ENCODE measurements at regions not wholly inside any gene's neighbourhood (a gene's known extent, or its start where the extent isn't known, plus 50 kb on each side); places are given as distances from the start of the nearest gene placed in this dataset.
A peak's percentile ranks its signal among the peaks of the same experiment; 100 is the strongest.

- peak overlapping the region; percentile 40 for H3K4me3 ChIP-seq (ENCODE audit: low read length)
- peak; percentile 65 for DNase-seq (ENCODE audit: low read depth, low spot score)
These were observed 180.1 kb upstream of the MVB12B start for GRCh38 chr9:126146254-126147145.

- no peak for DNase-seq (ENCODE audit: low read depth, low spot score)
- no peak overlapping the region for H3K4me3 ChIP-seq (ENCODE audit: low read length)
These were observed 179.3 kb upstream of the MVB12B start for GRCh38 chr9:126147186-126147935.

- no peak for DNase-seq (ENCODE audit: low read depth, low spot score)
- no peak overlapping the region for H3K4me3 ChIP-seq (ENCODE audit: low read length)
These were observed 178.4 kb upstream of the MVB12B start for GRCh38 chr9:126147936-126148870.

GRCh38 chr9:126148994-126149393, 177.6 kb upstream of the MVB12B start:
- no peak overlapping the region for H3K4me3 ChIP-seq (ENCODE audit: low read length)
- DNase-seq (ENCODE audit: low read depth, low spot score) = no peak

GRCh38 chr9:126149661-126150060, 177.0 kb upstream of the MVB12B start:
- H3K4me3 ChIP-seq (ENCODE audit: low read length) = no peak overlapping the region
- no peak for DNase-seq (ENCODE audit: low read depth, low spot score)

GRCh38 chr9:126150411-126151030, 176.1 kb upstream of the MVB12B start:
- no peak overlapping the region for H3K4me3 ChIP-seq (ENCODE audit: low read length)
- DNase-seq (ENCODE audit: low read depth, low spot score) = no peak

GRCh38 chr9:126151031-126151685, 175.5 kb upstream of the MVB12B start:
- no peak for DNase-seq (ENCODE audit: low read depth, low spot score)
- H3K4me3 ChIP-seq (ENCODE audit: low read length) = no peak overlapping the region

- DNase-seq (ENCODE audit: low read depth, low spot score) = no peak
- H3K4me3 ChIP-seq (ENCODE audit: low read length) = no peak overlapping the region
These were observed 174.9 kb upstream of the MVB12B start for GRCh38 chr9:126151686-126152134.

GRCh38 chr9:126152622-126153362, 173.8 kb upstream of the MVB12B start:
- no peak for DNase-seq (ENCODE audit: low read depth, low spot score)
- no peak overlapping the region for H3K4me3 ChIP-seq (ENCODE audit: low read length)

- no peak for DNase-seq (ENCODE audit: low read depth, low spot score)
- H3K4me3 ChIP-seq (ENCODE audit: low read length) = no peak overlapping the region
These were observed 173.2 kb upstream of the MVB12B start for GRCh38 chr9:126153382-126153781.

- H3K4me3 ChIP-seq (ENCODE audit: low read length) = no peak overlapping the region
- no peak for DNase-seq (ENCODE audit: low read depth, low spot score)
These were observed 172.3 kb upstream of the MVB12B start for GRCh38 chr9:126154182-126154827.

GRCh38 chr9:126154869-126155268, 171.8 kb upstream of the MVB12B start:
- H3K4me3 ChIP-seq (ENCODE audit: low read length) = no peak overlapping the region
- DNase-seq (ENCODE audit: low read depth, low spot score) = no peak

GRCh38 chr9:126155756-126156664, 170.6 kb upstream of the MVB12B start:
- no peak for DNase-seq (ENCODE audit: low read depth, low spot score)

GRCh38 chr9:126156898-126157297, 169.7 kb upstream of the MVB12B start:
- DNase-seq (ENCODE audit: low read depth, low spot score) = no peak
- H3K4me3 ChIP-seq (ENCODE audit: low read length) = no peak overlapping the region

More at GRCh38 chr9:126155756-126156664, 170.6 kb upstream of the MVB12B start:
- H3K4me3 ChIP-seq (ENCODE audit: low read length) = no peak overlapping the region

- DNase-seq (ENCODE audit: low read depth, low spot score) = no peak
- H3K4me3 ChIP-seq (ENCODE audit: low read length) = no peak overlapping the region
These were observed 169.2 kb upstream of the MVB12B start for GRCh38 chr9:126157423-126157822.

Data from Jurkat, Clone E6-1 (cell line).